ENCODE measurements at regions not wholly inside any gene's neighbourhood (a gene's known extent, or its start where the extent isn't known, plus 50 kb on each side); places are given as distances from the start of the nearest gene placed in this dataset.
"Not testable (repeated sequence)": the region's sequence is repeated elsewhere in the genome, so short reads cannot be mapped to it uniquely, and the experiment has no call there.

GRCh38 chr9:67102506-67103276, 110.3 kb upstream of the SPATA31A3 start:
- H3K27ac ChIP-seq; intact Hi-C loops (cut with DNase I); H3K27me3 ChIP-seq; H3K4me1 ChIP-seq; H3K4me3 ChIP-seq; DNase-seq; ATAC-seq; H3K9me3 ChIP-seq; H3K36me3 ChIP-seq: not testable (repeated sequence)

DNA sequence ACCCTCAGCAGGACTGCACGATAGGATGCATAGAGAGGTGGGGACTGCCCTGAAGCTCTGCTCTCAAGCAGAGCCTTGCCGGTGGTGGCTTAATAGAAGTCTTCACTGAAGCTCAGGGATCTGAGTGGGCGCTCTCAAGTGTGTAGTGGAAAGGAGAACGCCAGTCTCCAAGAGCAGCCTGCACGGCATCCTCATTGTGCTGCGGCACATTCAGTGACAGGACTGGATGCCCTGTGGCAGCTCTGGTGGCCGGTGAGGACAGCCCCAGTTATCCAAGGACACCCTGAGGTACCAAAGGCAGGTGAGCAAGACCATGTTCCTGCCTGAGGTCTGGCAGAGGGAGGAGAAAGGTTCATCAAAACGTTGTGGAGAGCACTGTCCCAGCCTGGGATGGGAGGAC, 98.8 kb upstream of the SPATA31A3 start:
- H3K27me3 ChIP-seq; H3K9me3 ChIP-seq; DNase-seq; intact Hi-C loops (cut with DNase I); H3K4me3 ChIP-seq; H3K4me1 ChIP-seq; H3K36me3 ChIP-seq; H3K27ac ChIP-seq; ATAC-seq: not testable (repeated sequence)

GRCh38 chr9:67086862-67087261, 94.5 kb upstream of the SPATA31A3 start:
- DNase-seq; H3K27ac ChIP-seq; ATAC-seq; intact Hi-C loops (cut with DNase I); H3K4me1 ChIP-seq; H3K4me3 ChIP-seq; H3K9me3 ChIP-seq; H3K27me3 ChIP-seq; H3K36me3 ChIP-seq: not testable (repeated sequence)

DNA sequence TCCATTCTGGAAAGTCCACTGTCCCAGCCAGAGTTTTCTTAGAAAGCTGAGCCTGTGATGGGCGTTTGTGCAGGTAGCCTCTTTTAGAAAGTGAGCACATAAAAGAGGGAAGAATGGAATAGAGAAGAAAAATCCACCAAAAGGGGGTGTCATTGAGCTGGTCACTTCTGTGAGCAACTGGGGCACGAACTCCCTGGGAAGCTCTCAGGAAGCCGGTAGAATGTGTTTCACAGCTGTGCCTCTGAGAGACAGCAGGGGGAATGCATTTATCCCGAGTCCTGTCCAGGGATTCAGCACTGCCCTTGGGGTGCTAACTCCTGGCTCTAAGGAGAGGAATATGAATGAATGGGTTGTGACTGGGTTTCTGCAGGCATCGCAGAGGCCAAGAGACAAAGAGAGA, 73.8 kb upstream of the SPATA31A3 start:
- H3K4me1 ChIP-seq; H3K27ac ChIP-seq; ATAC-seq; DNase-seq; H3K9me3 ChIP-seq; H3K36me3 ChIP-seq; H3K27me3 ChIP-seq; H3K4me3 ChIP-seq; intact Hi-C loops (cut with DNase I): not testable (repeated sequence)

DNA sequence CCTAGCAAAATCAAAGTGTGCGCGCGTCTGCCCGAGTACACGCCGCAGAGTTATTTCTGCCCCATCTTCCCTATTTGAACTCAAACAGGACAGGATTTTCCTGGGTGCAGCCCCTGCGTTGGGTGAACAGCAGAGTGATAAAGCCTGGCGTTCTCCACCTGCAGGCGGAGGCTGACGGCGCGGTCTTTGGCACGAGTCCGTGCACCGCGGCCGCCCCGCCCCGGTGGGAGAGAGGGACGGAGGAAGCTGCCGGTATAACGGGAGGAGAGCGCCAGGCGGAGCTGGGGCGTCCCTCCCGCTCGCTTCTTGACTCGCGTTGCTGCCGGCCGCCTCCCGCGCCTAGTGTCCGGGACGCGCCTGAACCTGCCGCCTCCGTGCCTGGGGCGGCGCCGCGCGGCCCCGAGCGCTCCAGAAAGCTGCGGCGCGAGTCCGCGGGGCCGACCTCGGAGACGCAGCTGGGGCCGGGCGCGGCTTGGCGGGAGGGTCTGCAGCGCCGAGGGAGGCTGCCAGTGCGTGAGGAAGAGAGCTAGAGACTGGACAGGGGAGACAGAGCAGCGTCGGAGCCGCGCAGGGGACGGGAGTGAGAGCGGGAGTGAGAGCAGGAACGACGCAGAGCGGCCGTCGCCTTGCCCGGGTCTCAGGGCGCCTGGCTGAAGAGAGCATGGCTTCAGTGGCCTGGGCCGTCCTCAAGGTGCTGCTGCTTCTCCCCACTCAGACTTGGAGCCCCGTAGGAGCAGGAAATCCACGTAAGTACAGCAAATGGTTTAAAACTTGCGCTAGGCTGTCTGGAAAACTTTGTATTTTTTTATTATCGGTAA, 66.8 kb upstream of the SPATA31A3 start:
- H3K27ac ChIP-seq: not testable (repeated sequence)
- DNase-seq: peak; percentile 78

More for the DNA sequence above, 66.8 kb upstream of the SPATA31A3 start:
- ATAC-seq; H3K36me3 ChIP-seq; H3K4me1 ChIP-seq; H3K27me3 ChIP-seq; intact Hi-C loops (cut with DNase I); H3K9me3 ChIP-seq: not testable (repeated sequence)
- H3K4me3 ChIP-seq: peak overlapping the region; percentile 30
